Osteocyte (in vitro differentiated cells): ENCODE measurements at regions not wholly inside any gene's neighbourhood (a gene's known extent, or its start where the extent isn't known, plus 50 kb on each side); places are given as distances from the start of the nearest gene placed in this dataset.
"Not testable (repeated sequence)": the region's sequence is repeated elsewhere in the genome, so short reads cannot be mapped to it uniquely, and the experiment has no call there.

Experiments
- DNase-seq: peaks from one replicate; pipeline ENCODE4 v3.0.0; 2021; ENCODE audit warnings: mixed read lengths; ENCODE audit not compliant: unreplicated experiment; ENCODE audit errors: extremely low spot score
- H3K27ac Mint-ChIP-seq: one replicate; pipeline ENCODE4 v1.8.0; 2021; ENCODE audit warnings: mild to moderate bottlenecking, mixed read lengths; ENCODE audit not compliant: unreplicated experiment
- H3K27me3 Mint-ChIP-seq: one replicate; pipeline ENCODE4 v1.8.0; 2021; ENCODE audit warnings: mixed read lengths; ENCODE audit not compliant: unreplicated experiment
- H3K36me3 Mint-ChIP-seq: one replicate; pipeline ENCODE4 v1.8.0; 2021; ENCODE audit warnings: mixed read lengths; ENCODE audit not compliant: unreplicated experiment
- H3K4me1 Mint-ChIP-seq: one replicate; pipeline ENCODE4 v1.8.0; 2021; ENCODE audit warnings: mixed read lengths; ENCODE audit not compliant: unreplicated experiment
- H3K4me3 Mint-ChIP-seq: one replicate; pipeline ENCODE4 v1.8.0; 2021; ENCODE audit warnings: mild to moderate bottlenecking, moderate library complexity, mixed read lengths; ENCODE audit not compliant: unreplicated experiment
- H3K9me3 Mint-ChIP-seq: one replicate; pipeline ENCODE4 v1.8.0; 2021; ENCODE audit warnings: mixed read lengths; ENCODE audit not compliant: unreplicated experiment
- TF ChIP-seq, protein P1 (sequence below): fragments of 200-600 bp; sonication (generic); IDR thresholded peaks from 2 replicates; pipeline ENCODE4 v1.5.0; 2021; ENCODE audit warnings: antibody characterized with exemption, mild to moderate bottlenecking, moderate library complexity

DNA sequence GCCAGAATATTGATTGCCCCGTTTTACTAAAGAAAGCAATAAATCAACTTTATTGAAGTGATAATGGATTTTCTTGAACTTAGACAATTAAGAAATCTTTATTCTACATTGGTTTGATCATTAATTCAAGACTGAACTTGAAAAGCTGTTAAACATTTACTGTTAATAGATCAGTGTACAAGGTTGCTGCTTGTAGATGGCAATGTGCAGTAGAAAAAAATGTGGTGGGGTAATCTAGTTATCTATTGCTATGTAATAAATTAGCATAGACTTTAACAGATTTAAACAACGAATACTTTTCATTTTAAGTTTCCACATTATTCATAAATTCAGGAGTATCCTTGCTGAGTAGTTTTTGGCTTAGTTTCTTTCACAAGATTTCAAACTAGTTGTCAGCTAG is 612.5 kb downstream of the ACTRT1 start:
- H3K36me3 Mint-ChIP-seq: no peaks in the 10 kb centered on the region
- H3K4me1 Mint-ChIP-seq: no peaks in the 10 kb centered on the region
- no peak for DNase-seq
- no peak overlapping the region for H3K4me3 Mint-ChIP-seq
- no peak overlapping the region for H3K27ac Mint-ChIP-seq
- TF ChIP-seq, protein P1, sequence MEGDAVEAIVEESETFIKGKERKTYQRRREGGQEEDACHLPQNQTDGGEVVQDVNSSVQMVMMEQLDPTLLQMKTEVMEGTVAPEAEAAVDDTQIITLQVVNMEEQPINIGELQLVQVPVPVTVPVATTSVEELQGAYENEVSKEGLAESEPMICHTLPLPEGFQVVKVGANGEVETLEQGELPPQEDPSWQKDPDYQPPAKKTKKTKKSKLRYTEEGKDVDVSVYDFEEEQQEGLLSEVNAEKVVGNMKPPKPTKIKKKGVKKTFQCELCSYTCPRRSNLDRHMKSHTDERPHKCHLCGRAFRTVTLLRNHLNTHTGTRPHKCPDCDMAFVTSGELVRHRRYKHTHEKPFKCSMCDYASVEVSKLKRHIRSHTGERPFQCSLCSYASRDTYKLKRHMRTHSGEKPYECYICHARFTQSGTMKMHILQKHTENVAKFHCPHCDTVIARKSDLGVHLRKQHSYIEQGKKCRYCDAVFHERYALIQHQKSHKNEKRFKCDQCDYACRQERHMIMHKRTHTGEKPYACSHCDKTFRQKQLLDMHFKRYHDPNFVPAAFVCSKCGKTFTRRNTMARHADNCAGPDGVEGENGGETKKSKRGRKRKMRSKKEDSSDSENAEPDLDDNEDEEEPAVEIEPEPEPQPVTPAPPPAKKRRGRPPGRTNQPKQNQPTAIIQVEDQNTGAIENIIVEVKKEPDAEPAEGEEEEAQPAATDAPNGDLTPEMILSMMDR: no peak
- no peaks in the 10 kb centered on the region for H3K27me3 Mint-ChIP-seq
- peaks cover 21% of the 10 kb centered on the region for H3K9me3 Mint-ChIP-seq

DNA sequence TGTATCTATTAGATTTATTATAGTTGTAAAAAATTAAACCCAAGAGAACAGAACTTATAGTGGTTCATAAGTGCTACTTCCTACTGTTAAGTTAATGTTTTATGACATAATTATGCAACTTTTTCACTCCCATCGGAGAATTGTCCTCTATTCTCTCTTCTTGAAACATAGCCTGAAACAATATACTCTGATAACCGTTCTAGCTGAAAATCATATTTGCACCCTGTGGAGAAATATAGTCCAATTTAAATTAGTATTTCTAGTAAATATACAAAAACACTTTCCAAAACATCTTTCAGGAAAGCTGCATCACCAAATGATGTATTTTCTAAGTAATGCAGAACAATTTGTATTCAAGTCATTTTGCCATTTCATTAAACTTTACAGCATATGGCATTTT is 586.4 kb downstream of the PRR32 start:
- TF ChIP-seq, protein P1: no peak
- Mint-ChIP-seq H3K27ac (no peak overlapping the region), H3K36me3 (no peaks in the 10 kb centered on the region), H3K9me3 (peaks cover 29% of the 10 kb centered on the region), H3K27me3 (no peaks in the 10 kb centered on the region), H3K4me3 (no peak overlapping the region), H3K4me1 (no peaks in the 10 kb centered on the region)
- DNase-seq: no peak

DNA sequence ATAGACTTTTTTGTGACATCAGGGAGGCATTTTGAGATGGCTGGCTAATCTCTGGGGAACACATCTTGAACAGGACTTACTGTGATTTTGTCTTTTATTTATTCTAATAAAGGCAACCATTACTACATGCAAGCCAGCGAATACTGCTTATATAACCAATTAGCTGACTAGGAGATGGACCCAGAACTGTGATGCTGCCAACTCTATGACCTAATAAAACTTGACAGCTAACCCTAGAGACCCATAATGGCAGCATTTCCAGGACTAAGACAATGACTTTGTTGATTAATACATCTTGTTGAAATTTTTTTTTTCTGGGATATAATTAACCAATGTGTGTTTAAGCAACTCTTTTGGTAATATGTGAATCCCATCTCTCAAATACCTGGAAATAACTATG is 584.6 kb downstream of the PRR32 start:
- H3K27ac Mint-ChIP-seq: no peak overlapping the region
- TF ChIP-seq, protein P1: no peak
- H3K36me3 Mint-ChIP-seq: no peaks in the 10 kb centered on the region
- no peaks in the 10 kb centered on the region for H3K27me3 Mint-ChIP-seq
- H3K4me3 Mint-ChIP-seq: no peak overlapping the region
- H3K4me1 Mint-ChIP-seq: no peaks in the 10 kb centered on the region
- DNase-seq: no peak
- peaks cover 30% of the 10 kb centered on the region for H3K9me3 Mint-ChIP-seq

DNA sequence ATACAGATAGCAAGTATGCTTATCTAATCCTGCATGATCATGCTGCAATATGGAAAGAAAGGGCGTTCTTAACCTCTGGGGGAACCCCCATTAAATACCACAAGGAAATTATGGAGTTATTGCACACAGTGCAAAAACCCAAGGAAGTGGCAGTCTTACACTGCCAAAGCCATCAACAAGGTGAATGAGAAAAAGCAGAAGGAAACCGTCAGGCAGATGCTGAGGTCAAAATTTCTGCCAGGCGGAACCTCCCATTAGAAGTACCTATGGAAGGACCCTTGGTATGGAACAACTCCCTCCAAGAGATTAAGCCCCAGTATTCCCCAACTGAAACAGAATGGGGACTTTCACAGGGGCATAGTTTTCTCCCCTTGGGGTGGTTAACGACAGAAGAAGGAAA is 580.7 kb downstream of the PRR32 start:
- H3K27ac Mint-ChIP-seq, H3K4me3 Mint-ChIP-seq, H3K4me1 Mint-ChIP-seq, H3K27me3 Mint-ChIP-seq, H3K36me3 Mint-ChIP-seq, DNase-seq: not testable (repeated sequence)
- peaks cover 39% of the 10 kb centered on the region for H3K9me3 Mint-ChIP-seq

DNA sequence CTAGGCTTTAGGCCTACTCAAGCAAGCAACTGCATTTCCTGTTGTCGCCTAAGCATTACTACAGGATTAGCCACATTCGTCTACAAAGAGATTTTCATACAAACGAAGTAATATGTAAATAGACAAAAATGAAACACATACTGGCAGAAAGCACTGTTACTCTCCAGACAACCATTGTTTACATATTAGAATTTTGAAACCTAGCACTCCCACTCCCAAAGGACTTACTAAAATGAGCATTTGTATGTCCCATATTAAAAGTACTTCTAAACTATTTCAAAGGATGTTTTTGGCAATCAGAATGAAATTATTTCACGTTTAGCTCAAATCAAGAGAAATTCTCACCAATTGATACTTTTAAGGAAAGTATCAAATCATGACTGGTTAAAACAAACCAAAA is 570.8 kb downstream of the PRR32 start:
- Mint-ChIP-seq H3K27me3 (no peaks in the 10 kb centered on the region), H3K4me1 (no peaks in the 10 kb centered on the region), H3K9me3 (peaks cover 17% of the 10 kb centered on the region), H3K27ac (no peak overlapping the region), H3K36me3 (no peaks in the 10 kb centered on the region), H3K4me3 (no peak overlapping the region)
- TF ChIP-seq, protein P1: no peak
- no peak for DNase-seq

DNA sequence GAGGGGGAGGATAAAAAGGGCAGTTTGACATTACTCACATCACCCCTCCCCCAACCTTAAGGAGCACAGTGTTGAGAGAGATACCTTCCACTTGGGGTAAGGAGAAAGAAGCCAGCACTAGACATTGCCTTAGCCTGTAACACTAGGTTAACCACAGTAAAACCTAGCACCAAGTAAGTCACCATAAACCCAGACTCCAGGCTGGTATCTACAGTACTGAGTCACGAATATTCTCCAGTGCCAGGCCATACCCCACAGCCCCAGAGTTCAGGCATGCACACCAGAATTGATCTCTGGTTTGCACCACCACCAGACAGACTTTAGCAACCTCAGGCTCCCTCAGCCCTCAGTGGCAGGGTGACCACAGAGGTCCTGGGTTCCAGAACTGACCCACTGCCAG is 570.4 kb downstream of the PRR32 start:
- no peaks in the 10 kb centered on the region for H3K36me3 Mint-ChIP-seq
- no peak for DNase-seq
- no peak overlapping the region for H3K4me3 Mint-ChIP-seq
- TF ChIP-seq, protein P1: no peak
- peaks cover 17% of the 10 kb centered on the region for H3K9me3 Mint-ChIP-seq
- no peak overlapping the region for H3K27ac Mint-ChIP-seq
- no peaks in the 10 kb centered on the region for H3K4me1 Mint-ChIP-seq
- no peaks in the 10 kb centered on the region for H3K27me3 Mint-ChIP-seq
